Uterus (tissue), 3 donors: ENCODE measurements at regions not wholly inside any gene's neighbourhood (a gene's known extent, or its start where the extent isn't known, plus 50 kb on each side); places are given as distances from the start of the nearest gene placed in this dataset.

Experiments used
- DNase-seq, 2 donors: peaks; one replicate each; pipeline ENCODE4 v3.0.0-alpha.2; 2019 to 2020
- H3K27ac ChIP-seq, 2 donors: fragments of 200-600 bp; sonication (generic); 1 replicate in 1 of 2; 2 replicates in 1 of 2; pipeline ENCODE4 v1.5.1; 2016 to 2018
- H3K27me3 ChIP-seq, 2 donors: fragments of 200-600 bp; sonication (generic); one replicate each; pipeline ENCODE4 v1.5.1; 2018 to 2019; ENCODE audit warnings: control low read depth in 1 of 2
- H3K36me3 ChIP-seq, 2 donors: fragments of 200-600 bp; sonication (generic); one replicate each; pipeline ENCODE4 v1.5.1; 2019; ENCODE audit warnings: control low read depth in 1 of 2
- H3K4me1 ChIP-seq, 2 donors: fragments of 200-600 bp; sonication (generic); one replicate each; pipeline ENCODE4 v1.5.1; 2018 to 2019; ENCODE audit warnings: control low read depth in 1 of 2
- H3K4me3 ChIP-seq, 2 donors: fragments of 200-600 bp; sonication (generic); 1 replicate in 1 of 2; 2 replicates in 1 of 2; pipeline ENCODE4 v1.5.1; 2018 to 2019; ENCODE audit warnings: mild to moderate bottlenecking in 1 of 2
- H3K9me3 ChIP-seq, 2 donors: fragments of 200-600 bp; sonication (generic); one replicate each; pipeline ENCODE4 v1.5.1; 2019; ENCODE audit warnings: control low read depth in 1 of 2
- CTCF ChIP-seq, 4 experiments: fragments of 200-600 bp in 2 of 4; fragments of 450-650 bp in 2 of 4; sonication (generic) in 2 of 4; IDR thresholded peaks; one replicate each; pipeline ENCODE4 v1.5.1; 2016 to 2019; ENCODE audit warnings: antibody characterized with exemption in 4 of 4, mild to moderate bottlenecking in 2 of 4, moderate library complexity in 1 of 4
- POLR2A ChIP-seq, 2 donors: fragments of 450-650 bp; IDR thresholded peaks; one replicate each; pipeline ENCODE4 v1.6.1; 2016; ENCODE audit warnings: antibody characterized with exemption in 2 of 2, mild to moderate bottlenecking in 1 of 2, moderate library complexity in 1 of 2
- intact Hi-C: fragments of 100-400 bp; cut with DNase I; formaldehyde crosslinking; loops from one replicate; pipeline ENCODE4 v1.15.1; 2023; ENCODE audit warnings: low total_unique reads
- donor health status: DM: yes; HTN: yes; CAD: no.

GRCh38 chr4:35151816-35152572, 1092.3 kb downstream of the ARAP2 start:
- Histone ChIP-seq H3K9me3 (no peaks in the 10 kb centered on the region), H3K27ac (no peak overlapping the region), H3K27me3 (no peaks in the 10 kb centered on the region), H3K4me1 (no peaks in the 10 kb centered on the region), H3K36me3 (no peaks in the 10 kb centered on the region), H3K4me3 (no peak overlapping the region)
- TF ChIP-seq POLR2A (IDR thresholded peaks at IDR 0.05): no peak
- TF ChIP-seq CTCF (IDR thresholded peaks at IDR 0.05): no peak
- DNase-seq: no peak
- intact Hi-C loops: no loop called here

GRCh38 chr4:35163168-35163567, 1081.1 kb downstream of the ARAP2 start:
- TF ChIP-seq CTCF (IDR thresholded peaks at IDR 0.05) (no peak), POLR2A (IDR thresholded peaks at IDR 0.05) (no peak)
- Histone ChIP-seq H3K27ac (no peak overlapping the region), H3K27me3 (no peaks in the 10 kb centered on the region), H3K9me3 (no peaks in the 10 kb centered on the region), H3K36me3 (no peaks in the 10 kb centered on the region), H3K4me1 (no peaks in the 10 kb centered on the region), H3K4me3 (no peak overlapping the region)
- intact Hi-C loops: no loop called here
- DNase-seq: no peak

- TF ChIP-seq POLR2A (IDR thresholded peaks at IDR 0.05): no peak
- no peak for TF ChIP-seq CTCF (IDR thresholded peaks at IDR 0.05)
- Histone ChIP-seq H3K4me1 (no peaks in the 10 kb centered on the region), H3K36me3 (no peaks in the 10 kb centered on the region), H3K4me3 (no peak overlapping the region), H3K27ac (no peak overlapping the region), H3K27me3 (no peaks in the 10 kb centered on the region), H3K9me3 (no peaks in the 10 kb centered on the region)
- no peak for DNase-seq
- intact Hi-C loops: no loop called here
Observed at GRCh38 chr4:35164063-35164462, 1080.3 kb downstream of the ARAP2 start.

GRCh38 chr4:35166466-35166865, 1077.8 kb downstream of the ARAP2 start:
- no peaks in the 10 kb centered on the region for H3K36me3 ChIP-seq
- H3K27me3 ChIP-seq: no peaks in the 10 kb centered on the region
- DNase-seq: no peak
- no peak overlapping the region for H3K4me3 ChIP-seq
- no peaks in the 10 kb centered on the region for H3K9me3 ChIP-seq
- intact Hi-C loops: no loop called here
- no peaks in the 10 kb centered on the region for H3K4me1 ChIP-seq
- no peak for TF ChIP-seq CTCF (IDR thresholded peaks at IDR 0.05)
- TF ChIP-seq POLR2A (IDR thresholded peaks at IDR 0.05): no peak
- no peak overlapping the region for H3K27ac ChIP-seq

- H3K4me3 ChIP-seq: no peak overlapping the region
- H3K9me3 ChIP-seq: no peaks in the 10 kb centered on the region
- intact Hi-C loops: no loop called here
- no peak for TF ChIP-seq POLR2A (IDR thresholded peaks at IDR 0.05)
- TF ChIP-seq CTCF (IDR thresholded peaks at IDR 0.05): no peak
- no peaks in the 10 kb centered on the region for H3K36me3 ChIP-seq
- DNase-seq: no peak
- H3K27ac ChIP-seq: no peak overlapping the region
- H3K4me1 ChIP-seq: no peaks in the 10 kb centered on the region
- no peaks in the 10 kb centered on the region for H3K27me3 ChIP-seq
Observed at GRCh38 chr4:35167385-35167784, 1076.9 kb downstream of the ARAP2 start.
